HL-60 (cell line): ENCODE measurements at regions not wholly inside any gene's neighbourhood (a gene's known extent, or its start where the extent isn't known, plus 50 kb on each side); places are given as distances from the start of the nearest gene placed in this dataset.

ENCODE experiments used
- DNase-seq, 2 experiments: peaks; one replicate each; pipeline ENCODE4 v3.0.0-alpha.2; 2010 to 2020; ENCODE audit warnings: low read depth in 1 of 2, low spot score in 1 of 2
- H3K27ac ChIP-seq: fragments of 250-450 bp; sonication (Bioruptor Pico); replicated peaks from 2 replicates; pipeline ENCODE4 v1.5.1; 2020; ENCODE audit warnings: mild to moderate bottlenecking, moderate library complexity
- H3K27me3 ChIP-seq: fragments of 250-450 bp; sonication (Bioruptor Pico); 2 replicates; pipeline ENCODE4 v1.5.1; 2021; ENCODE audit warnings: mild to moderate bottlenecking, moderate library complexity; ENCODE audit not compliant: insufficient read depth, poor library complexity, severe bottlenecking
- H3K4me3 ChIP-seq: replicated peaks from 2 replicates; pipeline ENCODE4 v1.5.1; 2011; ENCODE audit warnings: mild to moderate bottlenecking, control low read depth, low read length; ENCODE audit not compliant: insufficient read depth
- CTCF ChIP-seq: IDR thresholded peaks from one replicate; pipeline ENCODE4 v1.5.1; 2011; ENCODE audit warnings: low read length, control low read depth, inconsistent platforms; ENCODE audit not compliant: insufficient read depth
- GABPA ChIP-seq: IDR thresholded peaks from 2 replicates; pipeline ENCODE4 v1.6.1; 2012; ENCODE audit warnings: low read depth
- POLR2AphosphoS5 ChIP-seq: IDR thresholded peaks from 2 replicates; pipeline ENCODE4 v1.6.1; 2012; ENCODE audit warnings: low read depth
- REST ChIP-seq: IDR thresholded peaks from 2 replicates; pipeline ENCODE4 v1.6.1; 2012; ENCODE audit warnings: low read depth; ENCODE audit not compliant: insufficient replicate concordance
- SPI1 ChIP-seq: IDR thresholded peaks from 2 replicates; pipeline ENCODE4 v1.6.1; 2012; ENCODE audit warnings: low read depth, mild to moderate bottlenecking, borderline replicate concordance

GRCh38 chr17:13420418-13420826 lies 181.3 kb downstream of the HS3ST3A1 start:
- Histone ChIP-seq H3K27ac (no peak overlapping the region), H3K4me3 (no peak overlapping the region), H3K27me3 (no peaks in the 10 kb centered on the region)
- TF ChIP-seq CTCF = no peak
- TF ChIP-seq REST = no peak
- TF ChIP-seq POLR2AphosphoS5 = no peak
- TF ChIP-seq GABPA = no peak
- TF ChIP-seq SPI1 = no peak
- no peak for DNase-seq

DNA sequence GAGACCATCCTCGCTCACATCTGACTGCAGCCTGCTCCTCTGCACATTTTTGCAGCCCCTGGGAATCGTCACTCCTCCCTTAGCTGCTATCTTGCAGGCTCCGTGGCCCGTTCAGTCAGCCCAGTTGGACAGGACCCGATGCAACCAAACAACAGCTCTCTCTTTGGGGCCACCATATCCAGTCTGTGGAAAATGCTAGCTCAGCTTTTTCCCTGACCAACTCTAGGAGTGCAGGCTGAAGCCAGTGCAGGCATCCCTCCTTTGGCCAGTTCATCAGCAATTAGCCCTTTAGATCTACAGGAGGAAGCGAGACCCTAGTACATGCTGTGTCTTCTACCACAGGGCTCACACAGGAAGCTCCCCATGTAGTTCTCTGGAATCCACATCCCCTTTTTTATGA lies 182.1 kb downstream of the HS3ST3A1 start:
- TF ChIP-seq POLR2AphosphoS5 = no peak
- no peak for TF ChIP-seq REST
- no peak for TF ChIP-seq CTCF
- TF ChIP-seq SPI1 = no peak
- TF ChIP-seq GABPA = no peak
- no peak overlapping the region for H3K27ac ChIP-seq
- H3K4me3 ChIP-seq = no peak overlapping the region
- DNase-seq = no peak
- no peaks in the 10 kb centered on the region for H3K27me3 ChIP-seq

DNA sequence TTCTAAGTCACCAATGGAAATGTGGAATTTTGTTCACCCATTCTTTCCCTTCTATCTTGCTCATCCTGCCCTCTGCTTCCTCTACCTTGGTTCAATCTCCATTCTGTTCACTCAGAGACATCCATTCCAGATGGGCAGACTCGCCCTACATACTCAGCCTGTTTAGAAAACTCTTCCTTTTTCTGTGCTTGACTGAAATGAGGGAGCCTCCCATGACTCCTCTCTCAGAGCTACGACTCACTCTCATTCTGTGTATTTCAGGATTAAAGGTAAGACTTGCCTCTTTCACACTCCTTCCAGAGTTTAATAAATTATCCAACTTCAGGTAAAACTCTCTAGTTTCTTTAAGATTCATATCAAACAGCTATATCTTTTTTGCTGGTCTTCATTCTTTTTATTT lies 182.8 kb downstream of the HS3ST3A1 start:
- Histone ChIP-seq H3K4me3 (no peak overlapping the region), H3K27me3 (no peaks in the 10 kb centered on the region), H3K27ac (no peak overlapping the region)
- TF ChIP-seq REST = no peak
- no peak for TF ChIP-seq CTCF
- no peak for TF ChIP-seq SPI1
- no peak for TF ChIP-seq GABPA
- TF ChIP-seq POLR2AphosphoS5 = no peak
- DNase-seq = no peak
